Testis (tissue), 2 donors: ENCODE measurements at regions not wholly inside any gene's neighbourhood (a gene's known extent, or its start where the extent isn't known, plus 50 kb on each side); places are given as distances from the start of the nearest gene placed in this dataset.

Experiments used
- DNase-seq: peaks from one replicate; pipeline ENCODE4 v3.0.0-alpha.2; 2019
- H3K27ac ChIP-seq, 2 donors: fragments of 200-600 bp; sonication (generic); one replicate each; pipeline ENCODE4 v1.5.1; 2019
- H3K27me3 ChIP-seq: fragments of 200-600 bp; sonication (generic); one replicate; pipeline ENCODE4 v1.5.1; 2019
- H3K36me3 ChIP-seq: fragments of 200-600 bp; sonication (generic); one replicate; pipeline ENCODE4 v1.5.1; 2017; ENCODE audit warnings: low read depth; ENCODE audit errors: missing control alignments
- H3K4me1 ChIP-seq: fragments of 200-600 bp; sonication (generic); one replicate; pipeline ENCODE4 v1.5.1; 2019
- H3K4me3 ChIP-seq, 2 donors: fragments of 200-600 bp; sonication (generic); one replicate each; pipeline ENCODE4 v1.5.1; 2017 to 2019
- H3K9me3 ChIP-seq: fragments of 200-600 bp; sonication (generic); one replicate; pipeline ENCODE4 v1.5.1; 2017
- POLR2A ChIP-seq: fragments of 450-650 bp; IDR thresholded peaks from one replicate; pipeline ENCODE4 v1.6.1; 2017; ENCODE audit warnings: antibody characterized with exemption, mild to moderate bottlenecking, moderate library complexity
- WGBS, 2 donors: methylation state at CpG; one replicate each; pipeline ENCODE4 v1.1.5; 2018; 5-methylcytosine and 5-hydroxymethylcytosine counted together
- intact Hi-C: fragments of 100-400 bp; cut with DNase I; formaldehyde crosslinking; loops from one replicate; pipeline ENCODE4 v1.15.1; 2023; ENCODE audit warnings: low total_unique reads
- TF ChIP-seq, protein P1 (sequence below), 3 experiments: fragments of 450-650 bp in 2 of 3; fragments of 200-600 bp in 1 of 3; sonication (generic) in 1 of 3; IDR thresholded peaks; one replicate each; pipeline ENCODE4 v1.5.1; 2016 to 2019; ENCODE audit warnings: antibody characterized with exemption in 3 of 3, mild to moderate bottlenecking in 2 of 3, moderate library complexity in 1 of 3

DNA sequence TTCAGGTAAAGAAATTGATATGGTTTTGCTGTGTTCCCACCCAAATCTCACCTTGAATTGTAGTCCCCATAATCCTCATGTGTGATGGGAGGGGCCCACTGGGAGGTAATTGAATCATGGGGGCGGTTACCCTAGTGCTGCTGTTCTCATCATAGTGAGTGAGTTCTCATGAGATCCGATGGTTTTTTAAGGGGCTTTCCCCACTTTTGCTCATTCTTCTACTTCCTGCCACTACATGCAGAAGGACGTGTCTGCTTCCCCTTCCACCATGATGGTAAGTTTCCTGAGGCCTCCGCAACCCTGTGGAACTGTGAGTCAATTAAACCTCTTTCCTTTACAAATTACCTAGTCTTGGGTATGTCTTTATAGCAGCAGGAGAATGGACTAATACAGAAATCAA lies 69.3 kb downstream of the MIS18A start:
- Histone ChIP-seq H3K27ac (no peak overlapping the region), H3K27me3 (no peaks in the 10 kb centered on the region), H3K4me3 (no peak overlapping the region), H3K9me3 (no peaks in the 10 kb centered on the region), H3K4me1 (no peaks in the 10 kb centered on the region), H3K36me3 (no peaks in the 10 kb centered on the region)
- WGBS, 2 donors = 80 to 90% methylated on average over 4 of the region's 4 CpGs
- intact Hi-C loops = no loop called here
- TF ChIP-seq, protein P1, sequence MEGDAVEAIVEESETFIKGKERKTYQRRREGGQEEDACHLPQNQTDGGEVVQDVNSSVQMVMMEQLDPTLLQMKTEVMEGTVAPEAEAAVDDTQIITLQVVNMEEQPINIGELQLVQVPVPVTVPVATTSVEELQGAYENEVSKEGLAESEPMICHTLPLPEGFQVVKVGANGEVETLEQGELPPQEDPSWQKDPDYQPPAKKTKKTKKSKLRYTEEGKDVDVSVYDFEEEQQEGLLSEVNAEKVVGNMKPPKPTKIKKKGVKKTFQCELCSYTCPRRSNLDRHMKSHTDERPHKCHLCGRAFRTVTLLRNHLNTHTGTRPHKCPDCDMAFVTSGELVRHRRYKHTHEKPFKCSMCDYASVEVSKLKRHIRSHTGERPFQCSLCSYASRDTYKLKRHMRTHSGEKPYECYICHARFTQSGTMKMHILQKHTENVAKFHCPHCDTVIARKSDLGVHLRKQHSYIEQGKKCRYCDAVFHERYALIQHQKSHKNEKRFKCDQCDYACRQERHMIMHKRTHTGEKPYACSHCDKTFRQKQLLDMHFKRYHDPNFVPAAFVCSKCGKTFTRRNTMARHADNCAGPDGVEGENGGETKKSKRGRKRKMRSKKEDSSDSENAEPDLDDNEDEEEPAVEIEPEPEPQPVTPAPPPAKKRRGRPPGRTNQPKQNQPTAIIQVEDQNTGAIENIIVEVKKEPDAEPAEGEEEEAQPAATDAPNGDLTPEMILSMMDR (IDR thresholded peaks at IDR 0.05) = no peak
- TF ChIP-seq POLR2A = no peak
- DNase-seq = no peak

DNA sequence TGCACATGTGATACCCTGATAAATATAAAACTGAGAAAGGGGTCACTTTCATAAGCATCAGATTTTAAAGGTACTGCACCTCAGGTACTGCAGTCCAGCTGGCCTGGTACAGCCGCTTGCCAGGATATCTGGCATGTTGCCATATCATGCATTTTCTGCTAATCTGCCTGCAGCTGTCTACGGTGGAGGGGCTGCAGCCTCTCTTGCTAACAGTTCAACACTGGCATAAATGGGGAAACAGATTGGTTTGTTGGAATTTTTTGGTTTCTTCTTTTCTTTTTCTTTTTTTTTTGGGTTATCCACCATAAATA lies 71.5 kb downstream of the MIS18A start:
- TF ChIP-seq, protein P1 (IDR thresholded peaks at IDR 0.05) = no peak
- no peak for TF ChIP-seq POLR2A
- Histone ChIP-seq H3K4me3 (no peak overlapping the region), H3K4me1 (no peaks in the 10 kb centered on the region), H3K9me3 (no peaks in the 10 kb centered on the region), H3K36me3 (no peaks in the 10 kb centered on the region), H3K27me3 (no peaks in the 10 kb centered on the region), H3K27ac (no peak overlapping the region)
- DNase-seq = no peak
- 52 to 55% methylated on average over 2 of the region's 2 CpGs for WGBS, 2 donors
- intact Hi-C loops = no loop called here

DNA sequence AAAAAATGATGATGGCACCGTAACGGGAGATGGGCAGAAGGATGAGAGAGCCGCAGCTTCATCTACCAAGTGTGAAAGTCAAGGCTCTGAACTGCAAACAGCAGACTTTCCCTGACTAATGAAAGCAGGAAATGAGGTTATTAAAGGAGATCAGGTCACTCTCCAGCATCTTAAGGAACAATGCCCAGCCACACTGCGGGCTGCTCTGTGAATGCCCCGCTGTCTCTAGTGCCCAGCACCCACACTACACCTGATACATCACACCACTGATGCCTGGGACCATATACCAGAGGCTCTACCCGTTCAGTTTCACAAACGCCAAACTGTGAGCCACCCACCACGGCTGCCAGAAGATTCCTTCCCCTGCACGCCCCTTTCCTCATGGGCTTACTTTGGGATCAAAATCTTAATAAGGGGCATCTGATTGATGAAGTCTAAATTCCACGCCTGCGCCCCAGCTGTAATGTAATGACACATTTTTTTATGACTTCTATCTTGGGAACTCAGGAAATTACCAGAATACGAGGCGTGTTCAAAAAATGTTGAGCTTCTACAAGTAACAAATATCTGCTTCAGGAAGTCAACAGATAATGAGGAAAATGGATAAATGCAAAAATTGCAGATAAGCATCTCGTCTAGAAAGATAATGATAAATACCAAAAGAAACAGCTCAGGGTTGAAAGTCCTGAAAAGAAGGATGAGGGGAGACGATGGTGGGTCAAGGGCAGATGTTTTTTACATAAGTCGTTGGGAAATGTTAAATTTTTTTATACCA lies 72.0 kb downstream of the MIS18A start:
- 84% methylated on average over 16 of the region's 16 CpGs for WGBS, 2 donors

DNA sequence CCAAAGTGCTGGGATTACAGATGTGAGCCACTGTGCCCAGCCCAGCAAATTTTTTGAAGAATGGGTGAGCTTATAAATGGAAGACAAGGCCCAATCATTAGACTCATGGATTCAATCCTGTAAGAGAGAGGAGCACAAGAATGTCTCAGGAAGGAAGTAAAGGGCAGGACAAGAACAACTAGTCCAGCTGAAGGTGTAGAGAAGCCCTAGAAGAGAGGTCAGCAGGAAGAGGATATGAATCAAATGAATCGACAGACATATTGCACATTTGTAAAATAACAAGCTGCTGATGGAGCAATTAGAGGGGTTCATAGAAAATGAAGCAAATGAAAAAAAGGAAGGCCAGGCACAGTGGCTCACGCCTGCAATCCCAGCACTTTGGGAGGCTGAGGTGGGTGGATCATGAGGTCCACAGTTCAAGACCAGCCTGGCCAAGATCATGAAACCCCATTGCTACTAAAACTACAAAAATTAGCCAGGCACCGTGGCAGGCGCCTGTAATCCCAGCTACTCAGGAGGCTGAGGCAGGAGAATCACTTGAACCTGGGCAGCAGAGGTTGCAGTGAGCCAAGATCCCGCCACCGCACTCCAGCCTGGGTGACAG lies 74.9 kb downstream of the MIS18A start:
- Histone ChIP-seq H3K36me3 (no peaks in the 10 kb centered on the region), H3K9me3 (no peaks in the 10 kb centered on the region), H3K4me3 (no peak overlapping the region), H3K27ac (no peak overlapping the region), H3K27me3 (no peaks in the 10 kb centered on the region), H3K4me1 (no peaks in the 10 kb centered on the region)
- intact Hi-C loops = no loop called here
- DNase-seq = no peak
- WGBS, 2 donors = 90 to 95% methylated on average over 6 of the region's 6 CpGs
- TF ChIP-seq, protein P1 (IDR thresholded peaks at IDR 0.05) = no peak
- no peak for TF ChIP-seq POLR2A

More for the DNA sequence above, 72.0 kb downstream of the MIS18A start:
- DNase-seq = no peak
- TF ChIP-seq, protein P1 (IDR thresholded peaks at IDR 0.05) = no peak
- no peak for TF ChIP-seq POLR2A
- Histone ChIP-seq H3K36me3 (no peaks in the 10 kb centered on the region), H3K27me3 (no peaks in the 10 kb centered on the region), H3K9me3 (no peaks in the 10 kb centered on the region), H3K4me3 (no peak overlapping the region), H3K27ac (no peak overlapping the region), H3K4me1 (no peaks in the 10 kb centered on the region)
- intact Hi-C loops = no loop called here

DNA sequence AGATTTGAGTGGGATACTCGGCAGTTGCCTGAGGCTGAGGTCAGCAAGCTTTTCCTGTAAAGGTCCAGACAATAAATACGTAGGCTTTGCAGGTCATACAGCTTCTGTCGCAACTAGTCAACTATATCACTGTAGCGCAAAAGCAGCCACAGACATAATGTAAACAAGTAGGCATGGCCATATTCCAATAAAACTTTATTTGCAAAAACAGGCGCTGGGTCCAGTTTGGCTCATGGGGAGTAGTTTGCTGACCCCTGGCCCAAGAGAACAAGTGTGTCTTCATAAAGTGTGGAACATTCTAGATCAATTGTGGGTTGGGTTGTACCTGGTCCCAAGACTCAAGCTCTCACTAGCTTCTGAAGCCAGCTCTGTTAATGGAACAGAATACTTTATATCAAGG lies 78.8 kb downstream of the MIS18A start:
- H3K36me3 ChIP-seq = no peaks in the 10 kb centered on the region
- H3K9me3 ChIP-seq = no peaks in the 10 kb centered on the region
- no peaks in the 10 kb centered on the region for H3K27me3 ChIP-seq
- WGBS, 2 donors = 80 to 92% methylated on average over 5 of the region's 5 CpGs
- intact Hi-C loops = no loop called here
- TF ChIP-seq, protein P1 (IDR thresholded peaks at IDR 0.05) = no peak
- no peak for TF ChIP-seq POLR2A
- no peak overlapping the region for H3K27ac ChIP-seq
- DNase-seq = no peak
- H3K4me3 ChIP-seq = no peak overlapping the region
- H3K4me1 ChIP-seq = no peaks in the 10 kb centered on the region
